Sigmoid colon (tissue), 4 donors: ENCODE measurements at regions not wholly inside any gene's neighbourhood (a gene's known extent, or its start where the extent isn't known, plus 50 kb on each side); places are given as distances from the start of the nearest gene placed in this dataset.
A peak's percentile ranks its signal among the peaks of the same experiment; 100 is the strongest.

Source experiments
- CTCF ChIP-seq, 4 experiments: fragments of 450-650 bp in 3 of 4; fragments of 200-600 bp in 1 of 4; IDR thresholded peaks; one replicate each; pipeline ENCODE4 v1.5.1; 2016 to 2019; ENCODE audit warnings: antibody characterized with exemption in 4 of 4, mild to moderate bottlenecking in 3 of 4, moderate library complexity in 2 of 4
- EP300 ChIP-seq, 4 donors: sonication (generic); formaldehyde crosslinking; IDR thresholded peaks; one replicate each; pipeline ENCODE4 v1.6.1; 2017; ENCODE audit warnings: antibody characterized with exemption in 4 of 4
- POLR2A ChIP-seq, 2 donors: fragments of 450-650 bp; IDR thresholded peaks; one replicate each; pipeline ENCODE4 v1.6.1; 2016; ENCODE audit warnings: antibody characterized with exemption in 2 of 2, mild to moderate bottlenecking in 2 of 2, moderate library complexity in 2 of 2

- TF ChIP-seq POLR2A (IDR thresholded peaks at IDR 0.05) = no peak
- TF ChIP-seq CTCF (IDR thresholded peaks at IDR 0.05) = peak in 1 of 4 experiments; percentile 20
- no peak for TF ChIP-seq EP300 (IDR thresholded peaks at IDR 0.05)
These were observed 344.0 kb upstream of the DDX18 start for GRCh38 chr2:117470311-117471095.
